Kidney epithelial cell (primary cell): ENCODE measurements at regions not wholly inside any gene's neighbourhood (a gene's known extent, or its start where the extent isn't known, plus 50 kb on each side); places are given as distances from the start of the nearest gene placed in this dataset.

Experiments
- DNase-seq: peaks from one replicate; pipeline ENCODE4 v3.0.0-alpha.2; 2010; ENCODE audit warnings: low read depth
- H3K27me3 ChIP-seq: 2 replicates; pipeline ENCODE4 v1.6.0; 2011; ENCODE audit warnings: low read length; ENCODE audit not compliant: control insufficient read depth, insufficient read depth
- H3K36me3 ChIP-seq: 2 replicates; pipeline ENCODE4 v1.5.1; 2011; ENCODE audit warnings: low read length; ENCODE audit not compliant: control insufficient read depth, insufficient read depth
- H3K4me3 ChIP-seq: 2 replicates; pipeline ENCODE4 v1.5.1; 2011; ENCODE audit warnings: low read depth, mild to moderate bottlenecking, control low read depth, low read length
- CTCF ChIP-seq: IDR thresholded peaks from 2 replicates; pipeline ENCODE4 v1.5.1; 2011; ENCODE audit warnings: mild to moderate bottlenecking, moderate library complexity, low read length, control low read depth, inconsistent platforms; ENCODE audit not compliant: insufficient read depth, poor library complexity, severe bottlenecking

GRCh38 chr2:145572238-145572637 is 1052.3 kb upstream of the ZEB2 start:
- Histone ChIP-seq H3K27me3 (no peaks in the 10 kb centered on the region), H3K4me3 (no peak overlapping the region), H3K36me3 (no peaks in the 10 kb centered on the region)
- DNase-seq = no peak
- TF ChIP-seq CTCF = no peak

DNA sequence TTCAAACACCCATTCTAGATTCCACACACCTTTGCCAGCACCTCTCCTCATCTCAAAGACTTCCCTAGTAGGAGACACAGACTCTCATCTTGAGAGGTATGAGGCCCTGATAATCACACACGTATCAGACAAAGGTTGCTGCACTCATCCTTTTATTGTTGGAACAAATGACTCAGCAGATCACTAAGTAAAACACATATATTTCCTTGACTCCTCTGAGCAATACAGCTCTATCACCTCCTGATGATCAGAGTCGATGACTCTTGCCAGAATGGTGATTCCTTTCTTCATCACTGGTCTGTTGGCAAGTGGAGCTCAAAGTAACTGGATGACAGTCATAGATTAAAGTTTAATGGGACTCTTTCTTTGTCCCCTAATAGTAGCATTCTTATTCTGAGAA is 1049.2 kb upstream of the ZEB2 start:
- H3K36me3 ChIP-seq = no peaks in the 10 kb centered on the region
- no peaks in the 10 kb centered on the region for H3K27me3 ChIP-seq
- no peak overlapping the region for H3K4me3 ChIP-seq
- TF ChIP-seq CTCF = no peak
- DNase-seq = no peak

- DNase-seq = peak; percentile 68
- TF ChIP-seq CTCF = no peak
- Histone ChIP-seq H3K4me3 (no peak overlapping the region), H3K36me3 (no peaks in the 10 kb centered on the region), H3K27me3 (no peaks in the 10 kb centered on the region)
Observed at GRCh38 chr2:145563741-145564615, 1044.1 kb upstream of the ZEB2 start.

GRCh38 chr2:145561152-145561551 is 1041.2 kb upstream of the ZEB2 start:
- H3K36me3 ChIP-seq = no peaks in the 10 kb centered on the region
- no peak for TF ChIP-seq CTCF
- H3K27me3 ChIP-seq = no peaks in the 10 kb centered on the region
- no peak overlapping the region for H3K4me3 ChIP-seq
- DNase-seq = no peak

DNA sequence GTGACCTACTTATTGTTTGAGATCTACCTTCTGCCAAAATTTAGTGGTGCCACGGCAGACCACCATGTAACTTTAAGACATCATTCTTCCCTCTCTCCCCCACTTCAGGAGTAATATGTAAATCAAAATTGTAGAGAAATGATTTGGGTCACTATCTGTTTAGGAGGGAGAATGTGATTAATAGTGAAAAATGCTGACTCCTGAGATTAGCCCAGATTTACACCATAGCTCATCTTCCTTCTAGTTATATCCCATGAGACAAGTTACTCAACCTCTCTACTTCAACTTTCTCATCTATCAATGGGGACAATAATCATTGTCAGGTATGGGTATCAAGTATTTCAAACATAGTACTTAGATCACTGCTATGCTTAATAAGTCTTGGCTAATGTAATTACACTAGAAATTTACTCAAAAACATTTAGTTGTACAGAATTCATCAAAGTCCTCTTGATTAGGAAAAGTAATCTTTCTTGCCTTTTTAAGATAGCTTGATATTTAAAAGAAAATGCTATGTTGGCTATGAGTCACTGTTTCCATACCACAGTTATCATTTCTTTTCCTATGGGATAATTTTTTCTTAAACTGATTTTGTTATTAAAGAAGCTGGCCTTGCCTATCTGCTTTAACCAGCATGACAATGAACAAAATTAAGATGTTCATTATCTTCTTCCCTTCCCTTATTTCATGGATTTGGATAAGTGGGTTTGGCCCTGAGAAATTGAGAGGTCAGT is 1038.9 kb upstream of the ZEB2 start:
- no peak for DNase-seq
- Histone ChIP-seq H3K4me3 (no peak overlapping the region), H3K36me3 (no peaks in the 10 kb centered on the region), H3K27me3 (no peaks in the 10 kb centered on the region)
- no peak for TF ChIP-seq CTCF
